GM23338 (cell line): ENCODE measurements at regions not wholly inside any gene's neighbourhood (a gene's known extent, or its start where the extent isn't known, plus 50 kb on each side); places are given as distances from the start of the nearest gene placed in this dataset.
"Not testable (repeated sequence)": the region's sequence is repeated elsewhere in the genome, so short reads cannot be mapped to it uniquely, and the experiment has no call there.

Experiments used
- ATAC-seq: fragments of 200-7000 bp; cut with Tn5 transposase; 3 replicates; pipeline ENCODE4 v1.9.1; 2020
- DNase-seq: peaks from one replicate; pipeline ENCODE4 v3.0.0-alpha.2; 2015; ENCODE audit warnings: low spot score
- H2AFZ ChIP-seq: fragments of 200-600 bp; sonication (generic); 2 replicates; pipeline ENCODE4 v1.8.0; 2016; ENCODE audit warnings: antibody characterized with exemption, mild to moderate bottlenecking, moderate library complexity
- H3F3A ChIP-seq: fragments of 200-600 bp; sonication (generic); replicated peaks from 2 replicates; pipeline ENCODE4 v1.8.0; 2017; ENCODE audit warnings: antibody characterized with exemption, mixed run types, low read depth
- H3K27ac ChIP-seq: fragments of 200-600 bp; sonication (generic); 2 replicates; pipeline ENCODE4 v1.6.1; 2016; ENCODE audit warnings: low read depth
- H3K27me3 ChIP-seq: fragments of 200-600 bp; sonication (generic); 2 replicates; pipeline ENCODE4 v1.8.0; 2016; ENCODE audit warnings: mild to moderate bottlenecking, mixed run types, moderate library complexity; ENCODE audit not compliant: insufficient read depth
- H3K36me3 ChIP-seq: fragments of 200-600 bp; sonication (generic); 2 replicates; pipeline ENCODE4 v1.8.0; 2016; ENCODE audit warnings: mild to moderate bottlenecking; ENCODE audit not compliant: insufficient read depth
- H3K4me1 ChIP-seq: fragments of 200-600 bp; sonication (generic); 2 replicates; pipeline ENCODE4 v1.8.0; 2016; ENCODE audit warnings: mild to moderate bottlenecking, moderate library complexity; ENCODE audit not compliant: insufficient read depth
- H3K4me2 ChIP-seq: fragments of 200-600 bp; sonication (generic); 2 replicates; pipeline ENCODE4 v1.7.1; 2017; ENCODE audit warnings: mixed run types
- H3K4me3 ChIP-seq: fragments of 200-600 bp; sonication (generic); 2 replicates; pipeline ENCODE4 v1.6.1; 2016; ENCODE audit warnings: mixed run types
- H3K79me2 ChIP-seq: fragments of 200-600 bp; sonication (generic); replicated peaks from 2 replicates; pipeline ENCODE4 v1.8.0; 2017; ENCODE audit warnings: mild to moderate bottlenecking; ENCODE audit not compliant: insufficient read depth
- H3K9me2 ChIP-seq: fragments of 200-600 bp; sonication (generic); 2 replicates; pipeline ENCODE4 v1.8.0; 2017; ENCODE audit not compliant: insufficient read depth
- H4K20me1 ChIP-seq: fragments of 200-600 bp; sonication (generic); replicated peaks from 2 replicates; pipeline ENCODE4 v1.8.0; 2017; ENCODE audit warnings: mild to moderate bottlenecking; ENCODE audit not compliant: insufficient read depth
- H3K27ac Mint-ChIP-seq: 2 replicates; pipeline ENCODE4 v1.8.0; 2020; ENCODE audit warnings: inconsistent platforms, mild to moderate bottlenecking, moderate library complexity, mixed read lengths
- H3K27me3 Mint-ChIP-seq: 3 replicates; pipeline ENCODE4 v1.8.0; 2022; ENCODE audit warnings: low read depth, mild to moderate bottlenecking, moderate library complexity, mixed read lengths, inconsistent platforms; ENCODE audit not compliant: insufficient read depth, poor library complexity
- H3K36me3 Mint-ChIP-seq: 3 replicates; pipeline ENCODE4 v1.8.0; 2021; ENCODE audit warnings: low read depth, mild to moderate bottlenecking, inconsistent platforms, moderate library complexity, mixed read lengths
- H3K4me1 Mint-ChIP-seq: 3 replicates; pipeline ENCODE4 v1.8.0; 2020; ENCODE audit warnings: mild to moderate bottlenecking, inconsistent platforms, mixed read lengths
- H3K4me3 Mint-ChIP-seq: 3 replicates; pipeline ENCODE4 v1.8.0; 2021; ENCODE audit warnings: moderate library complexity, mild to moderate bottlenecking, inconsistent platforms, mixed read lengths
- H3K9me3 Mint-ChIP-seq: 3 replicates; pipeline ENCODE4 v1.8.0; 2020; ENCODE audit warnings: moderate library complexity, mild to moderate bottlenecking, inconsistent platforms, mixed read lengths
- POLR2AphosphoS5 ChIP-seq: IDR thresholded peaks from 2 replicates; pipeline ENCODE4 v1.6.1; 2016; ENCODE audit warnings: antibody characterized with exemption, low read depth
- STAT1 ChIP-seq: IDR thresholded peaks from one replicate; pipeline ENCODE4 v1.6.1; 2016; ENCODE audit warnings: antibody characterized with exemption; ENCODE audit not compliant: unreplicated experiment
- ZNF114 ChIP-seq: fragments of 250-450 bp; sonication (Bioruptor Pico); IDR thresholded peaks from 2 replicates; pipeline ENCODE4 v1.5.0; 2020; ENCODE audit warnings: mild to moderate bottlenecking, moderate library complexity
- ZNF331 ChIP-seq: fragments of 250-450 bp; sonication (Bioruptor Pico); IDR thresholded peaks from 2 replicates; pipeline ENCODE4 v1.5.0; 2020; ENCODE audit warnings: low read depth, mild to moderate bottlenecking, moderate library complexity
- TF ChIP-seq, protein P1 (sequence below): fragments of 250-450 bp; sonication (Bioruptor Pico); IDR thresholded peaks from 2 replicates; pipeline ENCODE4 v1.5.0; 2020; ENCODE audit warnings: mild to moderate bottlenecking, moderate library complexity

DNA sequence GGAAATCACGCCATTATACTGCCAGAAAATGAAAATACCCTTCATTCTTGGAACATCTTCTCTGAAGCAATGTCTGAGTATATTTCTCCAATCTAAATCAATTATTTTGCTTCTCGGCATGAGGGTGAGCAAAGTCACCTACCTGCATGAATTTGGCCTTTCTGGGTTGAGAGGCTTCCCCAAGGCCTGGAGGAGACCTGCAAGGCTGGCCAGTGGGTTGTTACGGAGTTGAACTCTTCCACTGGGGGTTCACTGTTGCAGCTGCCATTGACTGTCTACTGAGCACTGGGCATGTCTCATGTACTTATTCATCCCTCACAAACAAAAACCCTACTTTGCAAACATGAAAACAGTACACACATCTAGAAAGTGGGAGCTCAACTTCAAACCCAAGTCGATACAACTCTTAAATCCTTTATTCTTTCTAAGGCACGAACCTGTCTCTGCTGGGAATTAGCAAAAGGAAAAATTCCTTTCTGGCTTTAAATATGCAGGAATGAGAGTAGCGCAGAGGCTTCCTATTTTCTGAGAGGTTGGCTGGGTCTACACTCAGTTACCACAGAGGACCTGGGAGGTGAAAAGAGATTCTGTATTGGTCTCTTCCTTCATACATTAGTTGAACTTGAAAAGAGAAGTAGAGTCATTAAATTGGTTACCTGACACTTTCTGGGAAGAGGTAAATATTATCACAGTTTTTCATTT, 87.6 kb upstream of the SGK1 start:
- peaks cover 24% of the 10 kb centered on the region for H3K4me1 Mint-ChIP-seq
- no peaks in the 10 kb centered on the region for H4K20me1 ChIP-seq
- peaks cover 23% of the 10 kb centered on the region for H3K4me1 ChIP-seq
- H3K27me3 Mint-ChIP-seq: no peaks in the 10 kb centered on the region
- H3K4me3 Mint-ChIP-seq: no peak overlapping the region
- ATAC-seq (peak; percentile 94), DNase-seq (peak; percentile 72)
- no peaks in the 10 kb centered on the region for H3K79me2 ChIP-seq
- H3K27ac Mint-ChIP-seq: peak overlapping the region; percentile 84
- H3K27me3 ChIP-seq: no peaks in the 10 kb centered on the region
- peak overlapping the region; percentile 47; the same call in 1 of the 2 replicates for H3K27ac ChIP-seq
- no peak overlapping the region for H2AFZ ChIP-seq
- no peaks in the 10 kb centered on the region for H3K36me3 Mint-ChIP-seq
- no peaks in the 10 kb centered on the region for H3F3A ChIP-seq
- TF ChIP-seq STAT1 (no peak), POLR2AphosphoS5 (no peak), ZNF114 (CRISPR knock-in tag) (no peak), ZNF331 (CRISPR knock-in tag) (no peak)
- TF ChIP-seq, protein P1, sequence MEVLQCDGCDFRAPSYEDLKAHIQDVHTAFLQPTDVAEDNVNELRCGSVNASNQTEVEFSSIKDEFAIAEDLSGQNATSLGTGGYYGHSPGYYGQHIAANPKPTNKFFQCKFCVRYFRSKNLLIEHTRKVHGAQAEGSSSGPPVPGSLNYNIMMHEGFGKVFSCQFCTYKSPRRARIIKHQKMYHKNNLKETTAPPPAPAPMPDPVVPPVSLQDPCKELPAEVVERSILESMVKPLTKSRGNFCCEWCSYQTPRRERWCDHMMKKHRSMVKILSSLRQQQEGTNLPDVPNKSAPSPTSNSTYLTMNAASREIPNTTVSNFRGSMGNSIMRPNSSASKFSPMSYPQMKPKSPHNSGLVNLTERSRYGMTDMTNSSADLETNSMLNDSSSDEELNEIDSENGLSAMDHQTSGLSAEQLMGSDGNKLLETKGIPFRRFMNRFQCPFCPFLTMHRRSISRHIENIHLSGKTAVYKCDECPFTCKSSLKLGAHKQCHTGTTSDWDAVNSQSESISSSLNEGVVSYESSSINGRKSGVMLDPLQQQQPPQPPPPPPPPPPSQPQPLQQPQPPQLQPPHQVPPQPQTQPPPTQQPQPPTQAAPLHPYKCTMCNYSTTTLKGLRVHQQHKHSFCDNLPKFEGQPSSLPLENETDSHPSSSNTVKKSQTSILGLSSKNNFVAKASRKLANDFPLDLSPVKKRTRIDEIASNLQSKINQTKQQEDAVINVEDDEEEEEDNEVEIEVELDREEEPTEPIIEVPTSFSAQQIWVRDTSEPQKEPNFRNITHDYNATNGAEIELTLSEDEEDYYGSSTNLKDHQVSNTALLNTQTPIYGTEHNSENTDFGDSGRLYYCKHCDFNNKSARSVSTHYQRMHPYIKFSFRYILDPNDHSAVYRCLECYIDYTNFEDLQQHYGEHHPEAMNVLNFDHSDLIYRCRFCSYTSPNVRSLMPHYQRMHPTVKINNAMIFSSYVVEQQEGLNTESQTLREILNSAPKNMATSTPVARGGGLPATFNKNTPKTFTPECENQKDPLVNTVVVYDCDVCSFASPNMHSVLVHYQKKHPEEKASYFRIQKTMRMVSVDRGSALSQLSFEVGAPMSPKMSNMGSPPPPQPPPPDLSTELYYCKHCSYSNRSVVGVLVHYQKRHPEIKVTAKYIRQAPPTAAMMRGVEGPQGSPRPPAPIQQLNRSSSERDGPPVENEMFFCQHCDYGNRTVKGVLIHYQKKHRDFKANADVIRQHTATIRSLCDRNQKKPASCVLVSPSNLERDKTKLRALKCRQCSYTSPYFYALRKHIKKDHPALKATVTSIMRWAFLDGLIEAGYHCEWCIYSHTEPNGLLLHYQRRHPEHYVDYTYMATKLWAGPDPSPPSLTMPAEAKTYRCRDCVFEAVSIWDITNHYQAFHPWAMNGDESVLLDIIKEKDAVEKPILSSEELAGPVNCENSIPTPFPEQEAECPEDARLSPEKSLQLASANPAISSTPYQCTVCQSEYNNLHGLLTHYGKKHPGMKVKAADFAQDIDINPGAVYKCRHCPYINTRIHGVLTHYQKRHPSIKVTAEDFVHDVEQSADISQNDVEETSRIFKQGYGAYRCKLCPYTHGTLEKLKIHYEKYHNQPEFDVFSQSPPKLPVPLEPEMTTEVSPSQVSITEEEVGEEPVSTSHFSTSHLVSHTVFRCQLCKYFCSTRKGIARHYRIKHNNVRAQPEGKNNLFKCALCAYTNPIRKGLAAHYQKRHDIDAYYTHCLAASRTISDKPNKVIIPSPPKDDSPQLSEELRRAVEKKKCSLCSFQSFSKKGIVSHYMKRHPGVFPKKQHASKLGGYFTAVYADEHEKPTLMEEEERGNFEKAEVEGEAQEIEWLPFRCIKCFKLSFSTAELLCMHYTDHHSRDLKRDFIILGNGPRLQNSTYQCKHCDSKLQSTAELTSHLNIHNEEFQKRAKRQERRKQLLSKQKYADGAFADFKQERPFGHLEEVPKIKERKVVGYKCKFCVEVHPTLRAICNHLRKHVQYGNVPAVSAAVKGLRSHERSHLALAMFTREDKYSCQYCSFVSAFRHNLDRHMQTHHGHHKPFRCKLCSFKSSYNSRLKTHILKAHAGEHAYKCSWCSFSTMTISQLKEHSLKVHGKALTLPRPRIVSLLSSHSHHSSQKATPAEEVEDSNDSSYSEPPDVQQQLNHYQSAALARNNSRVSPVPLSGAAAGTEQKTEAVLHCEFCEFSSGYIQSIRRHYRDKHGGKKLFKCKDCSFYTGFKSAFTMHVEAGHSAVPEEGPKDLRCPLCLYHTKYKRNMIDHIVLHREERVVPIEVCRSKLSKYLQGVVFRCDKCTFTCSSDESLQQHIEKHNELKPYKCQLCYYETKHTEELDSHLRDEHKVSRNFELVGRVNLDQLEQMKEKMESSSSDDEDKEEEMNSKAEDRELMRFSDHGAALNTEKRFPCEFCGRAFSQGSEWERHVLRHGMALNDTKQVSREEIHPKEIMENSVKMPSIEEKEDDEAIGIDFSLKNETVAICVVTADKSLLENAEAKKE (CRISPR knock-in tag): peak; percentile 69
- no peak overlapping the region for H3K4me3 ChIP-seq
- H3K36me3 ChIP-seq: no peaks in the 10 kb centered on the region
- H3K4me2 ChIP-seq: peak overlapping the region; percentile 25
- no peaks in the 10 kb centered on the region for H3K9me3 Mint-ChIP-seq
- no peaks in the 10 kb centered on the region for H3K9me2 ChIP-seq

DNA sequence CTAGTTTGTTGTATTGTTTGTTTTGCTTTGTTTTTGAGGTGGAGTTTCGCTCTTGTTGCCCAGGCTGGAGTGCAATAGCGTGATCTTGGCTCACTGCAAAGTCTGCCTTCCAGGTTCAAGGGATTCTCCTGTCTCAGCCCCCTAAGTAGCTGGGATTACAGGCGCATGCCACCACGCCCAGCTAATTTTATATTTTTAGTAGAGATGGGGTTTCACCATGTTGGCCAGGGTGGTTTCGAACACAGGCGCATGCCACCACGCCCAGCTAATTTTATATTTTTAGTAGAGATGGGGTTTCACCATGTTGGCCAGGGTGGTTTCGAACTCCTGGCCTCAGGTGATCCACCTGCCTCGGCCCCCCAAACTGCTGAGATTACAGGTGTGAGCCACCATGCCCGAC, 85.4 kb upstream of the SGK1 start:
- peaks cover 24% of the 10 kb centered on the region for H3K4me1 Mint-ChIP-seq
- H3K27ac Mint-ChIP-seq, H3K4me2 ChIP-seq, H3K36me3 ChIP-seq, ATAC-seq, H4K20me1 ChIP-seq, H3K27ac ChIP-seq, H3K9me3 Mint-ChIP-seq, H3K79me2 ChIP-seq, H3K27me3 ChIP-seq, H3K4me3 ChIP-seq, H2AFZ ChIP-seq, H3K9me2 ChIP-seq, DNase-seq, H3K27me3 Mint-ChIP-seq, H3K4me3 Mint-ChIP-seq, H3K36me3 Mint-ChIP-seq, H3F3A ChIP-seq: not testable (repeated sequence)
- H3K4me1 ChIP-seq: peaks cover 24% of the 10 kb centered on the region
